ENCODE measurements at regions not wholly inside any gene's neighbourhood (a gene's known extent, or its start where the extent isn't known, plus 50 kb on each side); places are given as distances from the start of the nearest gene placed in this dataset.

GRCh38 chr13:47764817-47765216, 236.3 kb downstream of the SUCLA2 start:
- TF ChIP-seq EZH2 (IDR thresholded peaks at IDR 0.05; ENCODE audit: insufficient read depth, poor library complexity, severe bottlenecking) (no peak), EZH2phosphoT487 (IDR thresholded peaks at IDR 0.05; ENCODE audit: insufficient read depth, low read depth) (no peak)
- in situ Hi-C loops (cut with MboI) = no loop called here
- no peak overlapping the region for H2AFZ ChIP-seq
- 64 to 65% methylated on average over 1 of the region's 1 CpG for WGBS, 2 experiments (ENCODE audit: low coverage in 1 of 2, low lambda C conversion rate in 2 of 2, missing lambda C conversion rate in 2 of 2)
- H3K4me3 ChIP-seq = no peak overlapping the region
- H3K9ac ChIP-seq = no peak overlapping the region
- no peaks in the 10 kb centered on the region for H4K20me1 ChIP-seq (ENCODE audit: insufficient read depth)
- H3K4me2 ChIP-seq (ENCODE audit: unreplicated experiment) = no peak overlapping the region
- no peaks in the 10 kb centered on the region for H3K4me1 ChIP-seq (ENCODE audit: insufficient read depth)
- H3K9me3 ChIP-seq (ENCODE audit: low read depth) = no peaks in the 10 kb centered on the region
- H3K9me2 ChIP-seq (ENCODE audit: insufficient read depth) = no peaks in the 10 kb centered on the region
- no peaks in the 10 kb centered on the region for H3K36me3 ChIP-seq (ENCODE audit: low read depth)
- DNase-seq = no peak
- H3F3A ChIP-seq (ENCODE audit: insufficient read depth) = no peaks in the 10 kb centered on the region
- peaks cover 23% of the 10 kb centered on the region; the same call in 1 of the 2 replicates for H3K27me3 ChIP-seq (replicated peaks; ENCODE audit: insufficient read depth)
- no peak overlapping the region for H3K27ac ChIP-seq
- no peaks in the 10 kb centered on the region for H3K79me2 ChIP-seq (ENCODE audit: insufficient read depth)

DNA sequence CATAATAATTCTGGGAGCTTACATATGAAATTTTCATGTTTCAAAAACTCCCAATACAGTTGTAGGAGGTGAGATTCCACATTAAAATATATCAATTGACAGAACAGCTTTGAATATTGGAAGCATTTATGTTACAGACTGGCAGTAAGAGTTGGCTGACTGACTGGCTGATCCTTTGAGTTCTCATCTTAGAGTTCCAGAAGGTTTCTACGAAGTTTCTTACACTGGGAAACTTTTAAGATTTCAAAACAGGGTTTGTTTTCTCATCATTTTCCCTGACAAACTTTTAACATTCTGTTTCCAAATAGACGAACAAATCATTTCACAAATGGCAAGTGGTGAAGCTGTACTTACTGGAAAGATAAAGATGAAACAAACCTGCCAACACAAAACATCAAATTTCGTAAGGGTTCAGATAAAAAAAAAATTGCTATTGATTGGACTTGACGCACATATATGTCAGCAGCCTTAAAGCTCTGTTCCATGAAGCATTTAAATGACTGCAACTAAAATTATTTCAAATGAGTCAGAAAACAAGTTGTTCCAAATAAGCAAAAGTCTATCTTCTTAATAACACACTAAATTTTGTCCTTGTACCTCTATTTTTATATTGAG, 243.5 kb downstream of the SUCLA2 start:
- Histone ChIP-seq H3F3A (ENCODE audit: insufficient read depth) (no peaks in the 10 kb centered on the region), H2AFZ (no peak overlapping the region), H4K20me1 (ENCODE audit: insufficient read depth) (no peaks in the 10 kb centered on the region), H3K79me2 (ENCODE audit: insufficient read depth) (no peaks in the 10 kb centered on the region), H3K4me1 (ENCODE audit: insufficient read depth) (no peaks in the 10 kb centered on the region), H3K9me3 (ENCODE audit: low read depth) (no peaks in the 10 kb centered on the region), H3K9me2 (ENCODE audit: insufficient read depth) (no peaks in the 10 kb centered on the region), H3K9ac (no peak overlapping the region), H3K4me2 (ENCODE audit: unreplicated experiment) (no peak overlapping the region), H3K27me3 (replicated peaks; ENCODE audit: insufficient read depth) (0 out of 2 replicates have a peak, but pooled peaks cover 3% of the 10 kb centered on the region), H3K27ac (no peak overlapping the region), H3K4me3 (no peak overlapping the region), H3K36me3 (ENCODE audit: low read depth) (no peaks in the 10 kb centered on the region)
- in situ Hi-C loops (cut with MboI) = no loop called here
- 60 to 63% methylated on average over 4 of the region's 4 CpGs for WGBS, 2 experiments (ENCODE audit: low coverage in 1 of 2, low lambda C conversion rate in 2 of 2, missing lambda C conversion rate in 2 of 2)
- TF ChIP-seq EZH2 (IDR thresholded peaks at IDR 0.05; ENCODE audit: insufficient read depth, poor library complexity, severe bottlenecking) (no peak), EZH2phosphoT487 (IDR thresholded peaks at IDR 0.05; ENCODE audit: insufficient read depth, low read depth) (no peak)
- no peak for DNase-seq

DNA sequence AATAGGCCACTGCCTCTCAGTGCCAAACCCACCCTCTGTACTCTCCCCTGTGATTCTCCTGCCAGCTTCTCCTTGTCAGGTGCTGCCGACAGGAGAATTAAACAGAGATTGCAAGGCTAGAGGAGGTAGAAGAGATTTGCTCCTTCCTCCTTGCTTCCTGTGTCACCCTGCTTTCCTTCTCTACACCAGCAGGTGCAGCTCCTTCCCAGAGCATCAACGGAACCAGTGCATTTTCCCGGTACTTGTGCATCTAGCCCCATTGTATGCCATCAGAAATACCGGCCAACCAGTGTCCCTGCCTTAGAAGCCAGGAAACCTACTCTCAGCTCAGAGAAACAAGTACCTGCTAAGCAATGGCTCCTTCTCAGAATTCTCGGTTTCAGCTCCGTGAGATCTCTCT, 253.2 kb downstream of the SUCLA2 start:
- DNase-seq = no peak
- H3K27ac ChIP-seq = no peak overlapping the region
- peaks cover 40% of the 10 kb centered on the region for H3K27me3 ChIP-seq (replicated peaks; ENCODE audit: insufficient read depth)
- H3K36me3 ChIP-seq (ENCODE audit: low read depth) = no peaks in the 10 kb centered on the region
- no peaks in the 10 kb centered on the region for H3F3A ChIP-seq (ENCODE audit: insufficient read depth)
- H3K79me2 ChIP-seq (ENCODE audit: insufficient read depth) = no peaks in the 10 kb centered on the region
- no peak overlapping the region for H3K4me3 ChIP-seq
- no peaks in the 10 kb centered on the region for H3K9me2 ChIP-seq (ENCODE audit: insufficient read depth)
- H3K4me1 ChIP-seq (ENCODE audit: insufficient read depth) = no peaks in the 10 kb centered on the region
- WGBS, 2 experiments (ENCODE audit: low coverage in 1 of 2, low lambda C conversion rate in 2 of 2, missing lambda C conversion rate in 2 of 2) = 73 to 76% methylated on average over 6 of the region's 6 CpGs
- no peak for TF ChIP-seq EZH2phosphoT487 (IDR thresholded peaks at IDR 0.05; ENCODE audit: insufficient read depth, low read depth)
- no peak for TF ChIP-seq EZH2 (IDR thresholded peaks at IDR 0.05; ENCODE audit: insufficient read depth, poor library complexity, severe bottlenecking)
- no peak overlapping the region for H3K9ac ChIP-seq
- H2AFZ ChIP-seq = no peak overlapping the region
- no peaks in the 10 kb centered on the region for H3K9me3 ChIP-seq (ENCODE audit: low read depth)
- no peaks in the 10 kb centered on the region for H4K20me1 ChIP-seq (ENCODE audit: insufficient read depth)
- in situ Hi-C loops (cut with MboI) = no loop called here
- H3K4me2 ChIP-seq (ENCODE audit: unreplicated experiment) = no peak overlapping the region

GRCh38 chr13:47726394-47726793, 274.7 kb downstream of the SUCLA2 start:
- H3K4me2 ChIP-seq (ENCODE audit: unreplicated experiment) = no peak overlapping the region
- no peaks in the 10 kb centered on the region for H4K20me1 ChIP-seq (ENCODE audit: insufficient read depth)
- no peaks in the 10 kb centered on the region for H3K36me3 ChIP-seq (ENCODE audit: low read depth)
- no peak for DNase-seq
- no peaks in the 10 kb centered on the region for H3F3A ChIP-seq (ENCODE audit: insufficient read depth)
- H3K27ac ChIP-seq = no peak overlapping the region
- no peaks in the 10 kb centered on the region; the same call in 1 of the 2 replicates for H3K27me3 ChIP-seq (replicated peaks; ENCODE audit: insufficient read depth)
- 52 to 56% methylated on average over 5 of the region's 5 CpGs for WGBS, 2 experiments (ENCODE audit: low coverage in 1 of 2, low lambda C conversion rate in 2 of 2, missing lambda C conversion rate in 2 of 2)
- no peak for TF ChIP-seq EZH2phosphoT487 (IDR thresholded peaks at IDR 0.05; ENCODE audit: insufficient read depth, low read depth)
- no peak for TF ChIP-seq EZH2 (IDR thresholded peaks at IDR 0.05; ENCODE audit: insufficient read depth, poor library complexity, severe bottlenecking)
- no peak overlapping the region for H2AFZ ChIP-seq
- H3K4me3 ChIP-seq = no peak overlapping the region
- in situ Hi-C loops (cut with MboI) = no loop called here
- H3K4me1 ChIP-seq (ENCODE audit: insufficient read depth) = no peaks in the 10 kb centered on the region
- H3K9me3 ChIP-seq (ENCODE audit: low read depth) = no peaks in the 10 kb centered on the region
- no peaks in the 10 kb centered on the region for H3K9me2 ChIP-seq (ENCODE audit: insufficient read depth)
- no peaks in the 10 kb centered on the region for H3K79me2 ChIP-seq (ENCODE audit: insufficient read depth)
- H3K9ac ChIP-seq = no peak overlapping the region
